NCI-H69 (cell line): ENCODE measurements at regions not wholly inside any gene's neighbourhood (a gene's known extent, or its start where the extent isn't known, plus 50 kb on each side); places are given as distances from the start of the nearest gene placed in this dataset.

Experiments used
- DNase-seq: peaks from one replicate; lab custom pipeline; 2025; lab: John Stamatoyannopoulos, UW

- DNase-seq = peak; percentile 52
These were observed 196.2 kb upstream of the PGRMC2 start for GRCh38 chr4:128483816-128484215.

- no peak for DNase-seq
These were observed 195.4 kb upstream of the PGRMC2 start for GRCh38 chr4:128483041-128483440.

GRCh38 chr4:128481752-128482480 is 194.3 kb upstream of the PGRMC2 start:
- DNase-seq = no peak

GRCh38 chr4:128480945-128481344 is 193.3 kb upstream of the PGRMC2 start:
- no peak for DNase-seq

GRCh38 chr4:128477540-128477939 is 189.9 kb upstream of the PGRMC2 start:
- DNase-seq = no peak

- no peak for DNase-seq
These were observed 188.0 kb upstream of the PGRMC2 start for GRCh38 chr4:128475597-128475996.

GRCh38 chr4:128471576-128471975 is 184.0 kb upstream of the PGRMC2 start:
- DNase-seq = no peak

- no peak for DNase-seq
These were observed 183.0 kb upstream of the PGRMC2 start for GRCh38 chr4:128470492-128471053.

GRCh38 chr4:128468123-128468989 is 180.7 kb upstream of the PGRMC2 start:
- DNase-seq = no peak

GRCh38 chr4:128465523-128465922 is 177.9 kb upstream of the PGRMC2 start:
- DNase-seq = no peak

GRCh38 chr4:128463006-128463405 is 175.4 kb upstream of the PGRMC2 start:
- DNase-seq = no peak

GRCh38 chr4:128462103-128462783 is 174.6 kb upstream of the PGRMC2 start:
- no peak for DNase-seq

- no peak for DNase-seq
These were observed 173.9 kb upstream of the PGRMC2 start for GRCh38 chr4:128461291-128462102.

GRCh38 chr4:128459547-128459946 is 171.9 kb upstream of the PGRMC2 start:
- no peak for DNase-seq

GRCh38 chr4:128458816-128459215 is 171.2 kb upstream of the PGRMC2 start:
- peak; percentile 10 for DNase-seq

GRCh38 chr4:128457726-128458125 is 170.1 kb upstream of the PGRMC2 start:
- no peak for DNase-seq

- peak; percentile 32 for DNase-seq
These were observed 168.6 kb upstream of the PGRMC2 start for GRCh38 chr4:128456171-128456570.

- DNase-seq = peak; percentile 18
These were observed 167.9 kb upstream of the PGRMC2 start for GRCh38 chr4:128455480-128455879.

- peak; percentile 38 for DNase-seq
These were observed 167.3 kb upstream of the PGRMC2 start for GRCh38 chr4:128454881-128455280.

GRCh38 chr4:128454281-128454871 is 166.8 kb upstream of the PGRMC2 start:
- DNase-seq = peak; percentile 91

- no peak for DNase-seq
These were observed 164.8 kb upstream of the PGRMC2 start for GRCh38 chr4:128452415-128452814.
